Neuronal stem cell (in vitro differentiated cells): ENCODE measurements at regions not wholly inside any gene's neighbourhood (a gene's known extent, or its start where the extent isn't known, plus 50 kb on each side); places are given as distances from the start of the nearest gene placed in this dataset.

Source experiments
- DNase-seq: peaks from one replicate; pipeline ENCODE4 v3.0.0-alpha.2; 2013; ENCODE audit warnings: low spot score
- H2AFZ ChIP-seq: one replicate; pipeline ENCODE4 v1.6.1; 2013; ENCODE audit warnings: mild to moderate bottlenecking, low read length, inconsistent platforms
- H2AK5ac ChIP-seq: 2 replicates; pipeline ENCODE4 v1.6.1; 2013; ENCODE audit warnings: low read depth, mild to moderate bottlenecking, inconsistent platforms, low read length, moderate library complexity, mixed read lengths
- H2BK120ac ChIP-seq: 2 replicates; pipeline ENCODE4 v1.6.1; 2013; ENCODE audit warnings: low read depth, mild to moderate bottlenecking, inconsistent platforms, low read length, moderate library complexity, mixed read lengths
- H2BK12ac ChIP-seq: one replicate; pipeline ENCODE4 v1.6.1; 2013; ENCODE audit warnings: low read length, inconsistent platforms
- H2BK15ac ChIP-seq: 2 replicates; pipeline ENCODE4 v1.6.1; 2013; ENCODE audit warnings: mild to moderate bottlenecking, low read length, inconsistent platforms, mixed read lengths
- H2BK5ac ChIP-seq: one replicate; pipeline ENCODE4 v1.6.1; 2013; ENCODE audit warnings: inconsistent platforms, mild to moderate bottlenecking, low read length, moderate library complexity
- H3K14ac ChIP-seq: one replicate; pipeline ENCODE4 v1.6.1; 2013; ENCODE audit warnings: low read length, inconsistent platforms
- H3K18ac ChIP-seq: 2 replicates; pipeline ENCODE4 v1.6.1; 2013; ENCODE audit warnings: low read length, inconsistent platforms
- H3K23ac ChIP-seq: 2 replicates; pipeline ENCODE4 v1.6.1; 2013; ENCODE audit warnings: low read depth, mild to moderate bottlenecking, mixed read lengths, low read length, inconsistent platforms; ENCODE audit not compliant: poor library complexity
- H3K27ac ChIP-seq: replicated peaks from 3 replicates; pipeline ENCODE4 v1.5.1; 2013; ENCODE audit warnings: low read length, inconsistent platforms
- H3K27me3 ChIP-seq, 3 experiments: 2 replicates each; pipeline ENCODE4 v1.6.1; 2013; ENCODE audit warnings: low read length in 3 of 3, mild to moderate bottlenecking in 2 of 3, inconsistent platforms in 1 of 3, low read depth in 1 of 3, mixed read lengths in 1 of 3, moderate library complexity in 1 of 3; ENCODE audit not compliant: control insufficient read depth in 3 of 3, insufficient read depth in 3 of 3
- H3K36me3 ChIP-seq, 2 donors: replicated peaks in 1 of 2; 2 replicates each; pipeline ENCODE4 v1.6.1; 2013; ENCODE audit warnings: low read length in 2 of 2; ENCODE audit not compliant: control insufficient read depth in 2 of 2, insufficient read depth in 2 of 2
- H3K4ac ChIP-seq: 2 replicates; pipeline ENCODE4 v1.6.1; 2013; ENCODE audit warnings: inconsistent platforms, mild to moderate bottlenecking, low read length, moderate library complexity
- H3K4me1 ChIP-seq, 2 donors: 1 replicate in 1 of 2; 2 replicates in 1 of 2; pipeline ENCODE4 v1.6.1; 2013; ENCODE audit warnings: low read length in 2 of 2, low read depth in 1 of 2; ENCODE audit not compliant: control insufficient read depth in 2 of 2, insufficient read depth in 1 of 2
- H3K4me2 ChIP-seq: one replicate; pipeline ENCODE4 v1.6.1; 2013; ENCODE audit warnings: mild to moderate bottlenecking, low read length, inconsistent platforms; ENCODE audit not compliant: insufficient read depth, poor library complexity, severe bottlenecking
- H3K4me3 ChIP-seq, 2 donors: 2 replicates each; pipeline ENCODE4 v1.5.1; 2013; ENCODE audit warnings: low read length in 2 of 2, mild to moderate bottlenecking in 2 of 2, inconsistent platforms in 1 of 2, moderate library complexity in 1 of 2
- H3K79me1 ChIP-seq: one replicate; pipeline ENCODE4 v1.6.1; 2013; ENCODE audit warnings: low read depth, mild to moderate bottlenecking, inconsistent platforms, low read length, moderate library complexity
- H3K9ac ChIP-seq: one replicate; pipeline ENCODE4 v1.6.1; 2013; ENCODE audit warnings: mild to moderate bottlenecking, low read depth, low read length, inconsistent platforms; ENCODE audit not compliant: poor library complexity
- H3K9me3 ChIP-seq, 2 donors: replicated peaks in 1 of 2; 2 replicates each; pipeline versions ENCODE3 to v1.6.1; 2013; ENCODE audit warnings: low read length in 2 of 2, mild to moderate bottlenecking in 2 of 2, inconsistent platforms in 1 of 2, low read depth in 1 of 2, mixed read lengths in 1 of 2, moderate library complexity in 1 of 2; ENCODE audit not compliant: control insufficient read depth in 2 of 2, insufficient read depth in 1 of 2
- H4K8ac ChIP-seq: one replicate; pipeline ENCODE4 v1.6.1; 2013; ENCODE audit warnings: low read depth, mild to moderate bottlenecking, inconsistent platforms, low read length, moderate library complexity
- H4K91ac ChIP-seq: one replicate; pipeline ENCODE4 v1.6.1; 2013; ENCODE audit warnings: low read length, low read depth, mild to moderate bottlenecking, inconsistent platforms; ENCODE audit not compliant: poor library complexity
- WGBS, 2 donors: extraction: QIAGEN DNeasy Blood & Tissue Kit; methylation state at CpG; one replicate each; pipeline ENCODE4 v1.1.7; 2013; ENCODE audit warnings: missing lambda C conversion rate in 2 of 2, mixed read lengths in 1 of 2; ENCODE audit not compliant: insufficient read length in 2 of 2, insufficient replicate concordance in 1 of 2; ENCODE audit errors: extremely low coverage in 2 of 2; 5-methylcytosine and 5-hydroxymethylcytosine counted together

DNA sequence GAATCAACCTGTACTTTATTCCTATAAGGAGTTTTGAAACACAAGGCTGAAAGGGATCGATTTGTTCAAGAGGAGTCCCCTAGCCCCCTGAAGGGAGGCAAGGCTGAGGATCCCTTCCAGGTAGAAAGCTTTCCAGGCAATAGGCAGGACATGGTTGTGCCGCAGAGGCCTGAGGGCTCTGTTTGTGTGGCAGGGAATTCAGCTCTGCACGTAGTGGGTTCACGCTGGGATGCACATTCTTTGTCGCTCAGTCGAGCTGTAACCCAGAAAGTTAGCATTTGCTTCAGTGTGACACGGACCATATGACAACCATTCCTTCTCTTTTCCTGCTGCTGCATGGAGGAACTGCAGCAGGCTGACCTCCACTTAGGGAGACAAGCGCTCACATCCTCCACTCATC, 65.6 kb upstream of the TRIO start:
- H3K18ac ChIP-seq, result no peak overlapping the region
- no CpG with 5 or more reads among the region's 8 CpGs for WGBS, 2 donors
- no peak overlapping the region for H2AFZ ChIP-seq
- H4K91ac ChIP-seq, result no peak overlapping the region
- H2BK5ac ChIP-seq, result no peak overlapping the region
- H3K9ac ChIP-seq, result no peak overlapping the region
- no peak overlapping the region for H3K27ac ChIP-seq
- H3K27me3 ChIP-seq, result peaks cover 0 to 4% (median 0%) of the 10 kb centered on the region in 3 experiments
- H3K4me2 ChIP-seq, result no peak overlapping the region
- peaks cover 0 to 8% of the 10 kb centered on the region in 2 donors for H3K4me1 ChIP-seq
- no peak overlapping the region for H4K8ac ChIP-seq
- no peak overlapping the region for H3K14ac ChIP-seq
- H2AK5ac ChIP-seq, result no peak overlapping the region
- no peaks in the 10 kb centered on the region for H3K36me3 ChIP-seq
- DNase-seq, result no peak
- H3K79me1 ChIP-seq, result no peaks in the 10 kb centered on the region
- H3K4me3 ChIP-seq, result no peak overlapping the region
- H2BK120ac ChIP-seq, result no peak overlapping the region
- H2BK12ac ChIP-seq, result no peak overlapping the region
- no peak overlapping the region for H3K4ac ChIP-seq
- H3K23ac ChIP-seq, result no peak overlapping the region
- no peaks in the 10 kb centered on the region for H3K9me3 ChIP-seq
- no peak overlapping the region for H2BK15ac ChIP-seq

DNA sequence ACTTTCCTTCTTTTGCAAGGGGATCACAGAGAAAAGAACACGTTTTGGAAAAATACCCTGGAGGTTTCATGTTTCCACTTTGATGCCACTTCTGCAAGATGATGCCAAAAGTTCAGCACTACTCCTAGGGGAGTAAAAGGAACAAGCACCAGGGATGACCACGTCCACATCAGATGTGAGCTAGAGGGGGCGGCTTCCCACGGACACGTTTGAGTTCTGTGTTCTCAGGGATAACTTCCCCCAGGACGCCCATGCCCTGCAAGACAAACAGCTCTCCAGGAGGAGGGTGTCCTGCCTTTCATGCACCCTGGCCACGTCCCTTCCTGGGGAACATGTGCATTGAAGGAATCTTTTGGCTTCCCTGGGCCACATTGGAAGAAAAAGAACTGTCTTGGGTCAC, 66.6 kb upstream of the TRIO start:
- Histone ChIP-seq H3K4me1 (peaks cover 0 to 8% of the 10 kb centered on the region in 2 donors), H3K4ac (no peak overlapping the region), H2BK5ac (no peak overlapping the region), H2BK12ac (no peak overlapping the region), H3K4me2 (no peak overlapping the region), H2AK5ac (no peak overlapping the region), H3K79me1 (no peaks in the 10 kb centered on the region), H3K4me3 (no peak overlapping the region), H2AFZ (no peak overlapping the region), H3K23ac (no peak overlapping the region), H3K36me3 (no peaks in the 10 kb centered on the region), H3K18ac (no peak overlapping the region), H2BK120ac (no peak overlapping the region), H4K8ac (no peak overlapping the region), H3K9ac (no peak overlapping the region), H3K9me3 (no peaks in the 10 kb centered on the region), H4K91ac (no peak overlapping the region), H3K27ac (no peak overlapping the region), H2BK15ac (no peak overlapping the region), H3K14ac (no peak overlapping the region), H3K27me3 (peaks cover 0 to 8% (median 0%) of the 10 kb centered on the region in 3 experiments)
- WGBS, 2 donors, result no CpG with 5 or more reads among the region's 7 CpGs
- no peak for DNase-seq

DNA sequence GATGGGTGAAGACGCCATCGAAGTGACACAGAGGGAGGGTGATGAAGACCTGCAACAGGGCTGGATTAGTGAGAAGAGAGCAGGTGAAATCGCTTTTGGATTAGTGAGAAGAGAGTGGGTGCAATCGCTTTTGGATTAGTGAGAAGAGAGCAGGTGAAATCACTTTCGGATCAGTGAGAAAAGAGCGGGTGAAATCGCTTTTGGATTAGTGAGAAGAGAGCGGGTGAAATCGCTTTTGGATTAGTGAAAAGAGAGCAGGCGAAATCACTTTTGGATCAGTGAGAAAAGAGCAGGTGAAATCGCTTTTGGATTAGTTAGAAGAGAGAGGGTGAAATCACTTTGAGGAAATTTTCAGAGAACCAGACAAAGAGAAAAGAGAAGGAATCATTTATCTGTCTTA, 67.2 kb upstream of the TRIO start:
- no peak for DNase-seq
- H3K9ac ChIP-seq, result no peak overlapping the region
- H3K4me3 ChIP-seq, result no peak overlapping the region
- H3K79me1 ChIP-seq, result no peaks in the 10 kb centered on the region
- H2AK5ac ChIP-seq, result no peak overlapping the region
- no peak overlapping the region for H4K91ac ChIP-seq
- H4K8ac ChIP-seq, result no peak overlapping the region
- no peak overlapping the region for H3K4me2 ChIP-seq
- no CpG with 5 or more reads among the region's 11 CpGs for WGBS, 2 donors
- H2BK15ac ChIP-seq, result no peak overlapping the region
- H3K9me3 ChIP-seq, result no peaks in the 10 kb centered on the region
- H3K4ac ChIP-seq, result no peak overlapping the region
- H2BK12ac ChIP-seq, result no peak overlapping the region
- H3K23ac ChIP-seq, result no peak overlapping the region
- H3K18ac ChIP-seq, result no peak overlapping the region
- H3K27me3 ChIP-seq, result peaks cover 0 to 10% (median 0%) of the 10 kb centered on the region in 3 experiments
- H3K14ac ChIP-seq, result no peak overlapping the region
- no peak overlapping the region for H2BK120ac ChIP-seq
- no peaks in the 10 kb centered on the region for H3K36me3 ChIP-seq
- H2BK5ac ChIP-seq, result no peak overlapping the region
- H3K27ac ChIP-seq, result no peak overlapping the region
- no peak overlapping the region for H2AFZ ChIP-seq
- H3K4me1 ChIP-seq, result peaks cover 0 to 8% of the 10 kb centered on the region in 2 donors

DNA sequence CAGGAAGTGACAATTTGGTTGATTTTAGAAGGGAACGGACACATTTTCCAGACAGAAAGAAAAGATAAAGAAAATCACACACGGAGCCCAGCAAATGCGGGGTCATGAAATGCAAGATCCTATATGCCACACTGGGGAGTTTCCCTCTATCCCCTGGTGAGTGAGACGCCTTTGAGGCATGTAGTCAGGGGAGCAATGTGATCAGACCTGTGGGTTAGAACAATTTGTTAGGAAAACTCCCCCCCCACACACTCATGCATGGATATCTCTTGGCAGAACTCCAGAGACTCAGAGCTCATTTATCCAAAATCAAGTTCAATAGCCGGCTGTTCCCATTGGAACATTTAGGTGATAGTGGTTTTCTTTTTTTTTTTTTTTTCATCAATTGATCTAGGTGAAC, 71.7 kb upstream of the TRIO start:
- Histone ChIP-seq H3K4ac (no peak overlapping the region), H3K4me2 (no peak overlapping the region), H3K23ac (no peak overlapping the region), H3K4me3 (no peak overlapping the region), H3K27me3 (peaks cover 0 to 10% (median 0%) of the 10 kb centered on the region in 3 experiments), H2AFZ (no peak overlapping the region), H3K9ac (no peak overlapping the region), H2AK5ac (no peak overlapping the region), H3K14ac (no peak overlapping the region), H3K9me3 (no peaks in the 10 kb centered on the region), H3K36me3 (no peaks in the 10 kb centered on the region), H3K4me1 (peaks cover 0 to 2% of the 10 kb centered on the region in 2 donors), H2BK120ac (no peak overlapping the region), H4K91ac (no peak overlapping the region), H3K79me1 (no peaks in the 10 kb centered on the region), H4K8ac (no peak overlapping the region), H3K27ac (no peak overlapping the region), H2BK15ac (no peak overlapping the region), H3K18ac (no peak overlapping the region), H2BK5ac (no peak overlapping the region), H2BK12ac (no peak overlapping the region)
- WGBS, 2 donors, result no CpG with 5 or more reads among the region's 5 CpGs
- DNase-seq, result no peak
